BE2C (cell line): ENCODE measurements at regions not wholly inside any gene's neighbourhood (a gene's known extent, or its start where the extent isn't known, plus 50 kb on each side); places are given as distances from the start of the nearest gene placed in this dataset.

ENCODE experiments used
- DNase-seq: peaks from one replicate; pipeline ENCODE4 v3.0.0-alpha.2; 2020
- H3K27me3 ChIP-seq: fragments of 250-450 bp; sonication (Bioruptor Pico); 2 replicates; pipeline ENCODE4 v1.5.1; 2020; ENCODE audit warnings: mild to moderate bottlenecking
- H3K36me3 ChIP-seq: fragments of 250-450 bp; sonication (Bioruptor Pico); 2 replicates; pipeline ENCODE4 v1.5.1; 2020; ENCODE audit warnings: mild to moderate bottlenecking
- H3K4me1 ChIP-seq: fragments of 250-450 bp; sonication (Bioruptor Pico); 2 replicates; pipeline ENCODE4 v1.5.1; 2020
- H3K4me3 ChIP-seq: 2 replicates; pipeline ENCODE4 v1.5.1; 2011; ENCODE audit warnings: low read depth, low read length
- H3K9me3 ChIP-seq: fragments of 250-450 bp; sonication (Bioruptor Pico); 2 replicates; pipeline ENCODE4 v1.5.1; 2020
- TF ChIP-seq, protein P1 (sequence below): IDR thresholded peaks from 2 replicates; pipeline ENCODE4 v1.5.1; 2012; ENCODE audit warnings: mild to moderate bottlenecking, low read depth, low read length

DNA sequence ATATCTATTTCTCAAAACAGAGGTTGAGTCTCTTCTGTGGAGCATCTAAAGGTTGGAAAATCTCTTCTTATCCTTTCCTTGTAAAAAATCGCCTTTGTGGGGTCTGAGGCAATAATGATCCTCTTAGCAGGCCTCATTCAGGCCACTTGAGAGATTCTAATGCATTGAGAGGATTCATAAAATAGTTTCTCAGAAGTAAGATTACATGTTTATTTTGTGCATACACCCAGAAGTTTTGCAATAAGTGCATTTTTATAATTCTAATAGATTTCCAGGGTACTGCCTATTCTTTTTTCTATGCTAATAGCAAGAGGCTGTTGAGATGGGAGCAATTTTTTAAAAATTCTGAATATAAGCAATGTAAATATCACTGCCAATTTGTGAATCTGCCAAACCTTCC lies 342.2 kb upstream of the KLF12 start:
- Histone ChIP-seq H3K36me3 (no peaks in the 10 kb centered on the region), H3K4me3 (no peak overlapping the region), H3K4me1 (peaks cover 6% of the 10 kb centered on the region; the same call in 1 of the 2 replicates), H3K9me3 (no peaks in the 10 kb centered on the region), H3K27me3 (no peaks in the 10 kb centered on the region)
- TF ChIP-seq, protein P1, sequence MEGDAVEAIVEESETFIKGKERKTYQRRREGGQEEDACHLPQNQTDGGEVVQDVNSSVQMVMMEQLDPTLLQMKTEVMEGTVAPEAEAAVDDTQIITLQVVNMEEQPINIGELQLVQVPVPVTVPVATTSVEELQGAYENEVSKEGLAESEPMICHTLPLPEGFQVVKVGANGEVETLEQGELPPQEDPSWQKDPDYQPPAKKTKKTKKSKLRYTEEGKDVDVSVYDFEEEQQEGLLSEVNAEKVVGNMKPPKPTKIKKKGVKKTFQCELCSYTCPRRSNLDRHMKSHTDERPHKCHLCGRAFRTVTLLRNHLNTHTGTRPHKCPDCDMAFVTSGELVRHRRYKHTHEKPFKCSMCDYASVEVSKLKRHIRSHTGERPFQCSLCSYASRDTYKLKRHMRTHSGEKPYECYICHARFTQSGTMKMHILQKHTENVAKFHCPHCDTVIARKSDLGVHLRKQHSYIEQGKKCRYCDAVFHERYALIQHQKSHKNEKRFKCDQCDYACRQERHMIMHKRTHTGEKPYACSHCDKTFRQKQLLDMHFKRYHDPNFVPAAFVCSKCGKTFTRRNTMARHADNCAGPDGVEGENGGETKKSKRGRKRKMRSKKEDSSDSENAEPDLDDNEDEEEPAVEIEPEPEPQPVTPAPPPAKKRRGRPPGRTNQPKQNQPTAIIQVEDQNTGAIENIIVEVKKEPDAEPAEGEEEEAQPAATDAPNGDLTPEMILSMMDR, result no peak
- no peak for DNase-seq

DNA sequence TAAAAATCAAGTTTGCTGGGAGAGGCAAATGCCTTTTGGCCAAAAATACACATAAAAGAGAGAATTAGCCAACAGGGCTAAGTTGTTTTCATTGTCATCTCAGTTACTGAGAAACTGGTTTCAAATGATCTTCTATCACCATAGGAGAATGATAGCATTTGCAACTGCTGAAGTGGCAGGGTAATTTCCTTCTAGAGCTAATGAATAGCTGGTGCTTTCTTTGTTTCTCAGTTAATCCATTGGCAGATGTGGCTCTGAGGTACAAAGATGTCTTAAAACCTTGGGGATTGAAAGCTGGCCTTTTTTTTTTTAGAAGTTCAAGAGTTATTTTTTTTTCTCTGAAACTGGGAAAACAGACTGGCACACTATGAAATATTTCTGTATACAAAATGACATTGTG lies 332.7 kb upstream of the KLF12 start:
- no peaks in the 10 kb centered on the region for H3K36me3 ChIP-seq
- no peaks in the 10 kb centered on the region for H3K9me3 ChIP-seq
- H3K4me3 ChIP-seq, result no peak overlapping the region
- TF ChIP-seq, protein P1, result no peak
- DNase-seq, result no peak
- no peaks in the 10 kb centered on the region for H3K27me3 ChIP-seq
- H3K4me1 ChIP-seq, result no peaks in the 10 kb centered on the region; the same call in 1 of the 2 replicates

DNA sequence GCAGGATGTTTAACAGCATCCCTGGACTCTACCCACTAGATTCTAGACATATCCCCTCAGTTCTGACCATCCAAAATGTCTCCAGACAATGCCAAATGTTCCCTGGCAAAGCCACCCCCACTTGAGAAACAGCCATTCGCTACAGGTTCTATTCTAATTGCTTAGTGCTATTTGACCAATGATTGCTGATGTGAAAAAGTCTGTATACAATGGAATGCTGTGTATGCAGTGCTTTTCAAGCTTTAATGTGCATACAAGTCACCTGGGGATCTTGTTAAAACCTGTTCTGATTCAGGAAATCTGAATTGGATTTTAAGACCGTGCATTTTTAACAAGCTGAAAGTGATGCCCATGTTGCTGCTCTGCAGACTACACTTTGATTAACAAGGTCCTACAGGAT lies 331.8 kb upstream of the KLF12 start:
- TF ChIP-seq, protein P1, result no peak
- no peak for DNase-seq
- Histone ChIP-seq H3K36me3 (no peaks in the 10 kb centered on the region), H3K9me3 (no peaks in the 10 kb centered on the region), H3K4me3 (no peak overlapping the region), H3K4me1 (no peaks in the 10 kb centered on the region; the same call in 1 of the 2 replicates), H3K27me3 (no peaks in the 10 kb centered on the region)

DNA sequence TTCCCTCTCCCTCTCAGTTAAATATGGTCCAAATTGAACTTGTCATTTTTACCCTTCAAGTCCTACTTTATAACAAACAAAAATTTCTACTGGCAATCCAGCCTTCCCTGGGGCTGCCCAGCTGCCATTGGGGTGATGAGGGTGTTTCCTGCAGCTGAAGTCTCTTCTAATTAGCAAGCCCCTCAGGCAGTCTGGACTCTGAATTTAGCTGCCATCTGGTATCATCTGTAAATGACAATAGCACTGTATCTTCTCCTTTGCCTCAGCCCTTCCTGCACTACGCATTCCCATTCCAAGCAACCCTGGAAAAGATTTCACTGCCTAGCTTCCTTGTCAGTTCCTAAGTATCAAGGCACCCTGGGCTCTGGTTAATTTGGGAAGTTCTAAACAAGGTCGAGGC lies 331.1 kb upstream of the KLF12 start:
- peak; percentile 49 for DNase-seq
- Histone ChIP-seq H3K36me3 (no peaks in the 10 kb centered on the region), H3K27me3 (no peaks in the 10 kb centered on the region), H3K4me1 (no peaks in the 10 kb centered on the region; the same call in 1 of the 2 replicates), H3K4me3 (no peak overlapping the region), H3K9me3 (no peaks in the 10 kb centered on the region)
- TF ChIP-seq, protein P1, result no peak

DNA sequence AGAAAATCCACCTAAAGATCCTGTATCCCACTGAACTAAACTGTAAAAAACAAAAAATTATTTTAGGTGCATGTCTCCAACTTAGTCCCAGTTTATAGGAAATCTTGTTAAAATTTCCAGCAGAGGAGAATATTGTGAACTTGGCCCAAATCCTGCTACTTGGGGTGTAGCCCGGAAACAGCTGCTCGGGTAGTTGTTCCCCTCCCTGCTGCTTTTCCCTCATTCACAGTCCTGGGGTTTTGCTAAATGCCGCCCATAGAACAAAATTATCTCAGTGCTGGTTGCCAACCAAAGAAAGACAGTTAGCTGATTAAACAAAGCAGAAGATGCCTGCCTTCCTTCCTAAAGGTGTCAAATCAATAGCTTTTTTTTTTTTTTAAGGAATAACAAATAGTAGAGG lies 330.5 kb upstream of the KLF12 start:
- Histone ChIP-seq H3K4me3 (no peak overlapping the region), H3K9me3 (no peaks in the 10 kb centered on the region), H3K27me3 (no peaks in the 10 kb centered on the region), H3K4me1 (no peaks in the 10 kb centered on the region; the same call in 1 of the 2 replicates), H3K36me3 (no peaks in the 10 kb centered on the region)
- TF ChIP-seq, protein P1, result no peak
- no peak for DNase-seq

DNA sequence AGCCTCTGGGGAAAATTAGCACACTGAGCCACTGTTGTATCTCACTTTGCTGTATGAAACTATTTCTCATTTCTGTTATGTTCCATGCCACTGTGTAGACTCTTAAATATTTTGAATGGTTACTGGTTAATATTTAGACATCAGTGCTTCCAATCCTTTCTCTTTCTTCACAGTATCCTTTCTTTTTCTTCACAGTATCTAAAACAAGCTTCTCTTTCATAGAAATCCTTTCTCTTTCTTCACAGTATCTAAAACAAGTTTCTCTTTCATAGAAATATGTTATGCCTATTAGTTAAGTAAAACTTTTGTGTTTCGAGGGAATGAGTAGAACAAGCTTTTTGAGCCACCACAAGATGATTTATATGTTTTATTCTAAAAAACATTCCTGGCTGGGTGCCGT lies 326.8 kb upstream of the KLF12 start:
- H3K4me3 ChIP-seq, result no peak overlapping the region
- no peaks in the 10 kb centered on the region; the same call in 1 of the 2 replicates for H3K4me1 ChIP-seq
- no peak for DNase-seq
- H3K9me3 ChIP-seq, result no peaks in the 10 kb centered on the region
- no peaks in the 10 kb centered on the region for H3K36me3 ChIP-seq
- H3K27me3 ChIP-seq, result no peaks in the 10 kb centered on the region
- TF ChIP-seq, protein P1, result no peak
